HG03280 (cell line): ENCODE measurements at regions not wholly inside any gene's neighbourhood (a gene's known extent, or its start where the extent isn't known, plus 50 kb on each side); places are given as distances from the start of the nearest gene placed in this dataset.

ENCODE experiments used
- ATAC-seq: cut with Tn5 transposase; IDR thresholded peaks from one replicate; pipeline ENCODE4 v1.9.1; 2021; ENCODE audit warnings: mild to moderate bottlenecking, moderate library complexity; ENCODE audit not compliant: unreplicated experiment

- no peak for ATAC-seq
Observed at GRCh38 chr9:78848061-78848460, 551.1 kb downstream of the PSAT1 start.

GRCh38 chr9:78856144-78856543, 559.2 kb downstream of the PSAT1 start:
- no peak for ATAC-seq

- ATAC-seq: no peak
Observed at GRCh38 chr9:78856781-78857180, 559.9 kb downstream of the PSAT1 start.

GRCh38 chr9:78857373-78858225, 560.7 kb downstream of the PSAT1 start:
- ATAC-seq: no peak

- no peak for ATAC-seq
Observed at GRCh38 chr9:78858266-78858665, 561.3 kb downstream of the PSAT1 start.

GRCh38 chr9:78860801-78861475, 564.0 kb downstream of the PSAT1 start:
- no peak for ATAC-seq

GRCh38 chr9:78863531-78863930, 566.6 kb downstream of the PSAT1 start:
- ATAC-seq: no peak

GRCh38 chr9:78865737-78866136, 568.8 kb downstream of the PSAT1 start:
- ATAC-seq: no peak

- no peak for ATAC-seq
Observed at GRCh38 chr9:78866207-78867132, 569.5 kb downstream of the PSAT1 start.

GRCh38 chr9:78871086-78871451, 574.1 kb downstream of the PSAT1 start:
- ATAC-seq: no peak

- no peak for ATAC-seq
Observed at GRCh38 chr9:78871452-78872331, 574.8 kb downstream of the PSAT1 start.

- ATAC-seq: no peak
Observed at GRCh38 chr9:78874061-78874460, 577.1 kb downstream of the PSAT1 start.

- ATAC-seq: no peak
Observed at GRCh38 chr9:78879324-78880100, 582.6 kb downstream of the PSAT1 start.

- no peak for ATAC-seq
Observed at GRCh38 chr9:78881295-78881694, 584.4 kb downstream of the PSAT1 start.

- no peak for ATAC-seq
Observed at GRCh38 chr9:78882481-78882880, 585.6 kb downstream of the PSAT1 start.

GRCh38 chr9:78884611-78885150, 587.8 kb downstream of the PSAT1 start:
- ATAC-seq: no peak

GRCh38 chr9:78892182-78892581, 595.3 kb downstream of the PSAT1 start:
- no peak for ATAC-seq

GRCh38 chr9:78892769-78893168, 595.8 kb downstream of the PSAT1 start:
- no peak for ATAC-seq

- ATAC-seq: no peak
Observed at GRCh38 chr9:78893774-78894401, 597.0 kb downstream of the PSAT1 start.
